ENCODE measurements at regions not wholly inside any gene's neighbourhood (a gene's known extent, or its start where the extent isn't known, plus 50 kb on each side); places are given as distances from the start of the nearest gene placed in this dataset.

DNA sequence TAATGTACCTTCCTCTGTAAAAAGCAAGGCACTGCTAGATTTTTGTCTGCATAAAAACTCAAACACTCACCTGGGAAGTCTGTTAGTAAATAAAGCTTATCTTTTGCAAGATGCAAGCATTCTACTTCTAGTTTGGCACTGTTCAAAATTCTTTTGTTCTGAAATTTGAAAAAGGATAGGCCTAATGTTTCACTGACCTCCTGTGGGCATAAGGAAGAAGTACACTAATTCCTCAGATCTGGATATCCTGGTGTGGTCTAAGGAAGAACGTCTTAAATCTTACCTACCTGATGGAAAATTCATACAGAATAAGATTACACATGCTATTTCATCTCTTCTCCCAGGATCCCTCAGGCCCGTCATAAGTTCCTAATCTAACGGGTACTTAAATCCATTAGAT, 93.5 kb upstream of the CAMK1G start:
- H3K9me3 ChIP-seq (ENCODE audit: insufficient read depth, low read length) = no peaks in the 10 kb centered on the region
- H3F3A ChIP-seq (ENCODE audit: insufficient read depth) = no peaks in the 10 kb centered on the region
- no peaks in the 10 kb centered on the region for H3K79me2 ChIP-seq (ENCODE audit: insufficient read depth, low read length)
- no peak overlapping the region for H3K27ac ChIP-seq (ENCODE audit: low read depth, low read length)
- H3K9ac ChIP-seq (ENCODE audit: low read length) = no peak overlapping the region
- H3K36me3 ChIP-seq (ENCODE audit: low read length) = no peaks in the 10 kb centered on the region
- no peaks in the 10 kb centered on the region for H3K27me3 ChIP-seq (ENCODE audit: low read length)
- no peaks in the 10 kb centered on the region for H3K9me2 ChIP-seq (replicated peaks; ENCODE audit: insufficient read depth, low read length)
- no peak overlapping the region for H3K4me3 ChIP-seq (ENCODE audit: insufficient read depth, low read length, poor library complexity, severe bottlenecking)
- H3K4me2 ChIP-seq (ENCODE audit: low read depth, low read length, poor library complexity, severe bottlenecking) = no peak overlapping the region
- H4K20me1 ChIP-seq (ENCODE audit: low read depth, low read length) = no peaks in the 10 kb centered on the region
- H2AFZ ChIP-seq (ENCODE audit: low read depth, low read length, severe bottlenecking) = no peak overlapping the region
- TF ChIP-seq, protein P1, sequence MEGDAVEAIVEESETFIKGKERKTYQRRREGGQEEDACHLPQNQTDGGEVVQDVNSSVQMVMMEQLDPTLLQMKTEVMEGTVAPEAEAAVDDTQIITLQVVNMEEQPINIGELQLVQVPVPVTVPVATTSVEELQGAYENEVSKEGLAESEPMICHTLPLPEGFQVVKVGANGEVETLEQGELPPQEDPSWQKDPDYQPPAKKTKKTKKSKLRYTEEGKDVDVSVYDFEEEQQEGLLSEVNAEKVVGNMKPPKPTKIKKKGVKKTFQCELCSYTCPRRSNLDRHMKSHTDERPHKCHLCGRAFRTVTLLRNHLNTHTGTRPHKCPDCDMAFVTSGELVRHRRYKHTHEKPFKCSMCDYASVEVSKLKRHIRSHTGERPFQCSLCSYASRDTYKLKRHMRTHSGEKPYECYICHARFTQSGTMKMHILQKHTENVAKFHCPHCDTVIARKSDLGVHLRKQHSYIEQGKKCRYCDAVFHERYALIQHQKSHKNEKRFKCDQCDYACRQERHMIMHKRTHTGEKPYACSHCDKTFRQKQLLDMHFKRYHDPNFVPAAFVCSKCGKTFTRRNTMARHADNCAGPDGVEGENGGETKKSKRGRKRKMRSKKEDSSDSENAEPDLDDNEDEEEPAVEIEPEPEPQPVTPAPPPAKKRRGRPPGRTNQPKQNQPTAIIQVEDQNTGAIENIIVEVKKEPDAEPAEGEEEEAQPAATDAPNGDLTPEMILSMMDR (IDR thresholded peaks at IDR 0.05; ENCODE audit: insufficient read depth, low read length, poor library complexity, severe bottlenecking) = no peak
- TF ChIP-seq EZH2phosphoT487 (conservative IDR thresholded peaks at IDR 0.05; ENCODE audit: low read length) = no peak

GRCh38 chr1:209491031-209491430, 92.5 kb upstream of the CAMK1G start:
- Histone ChIP-seq H3K4me3 (ENCODE audit: insufficient read depth, low read length, poor library complexity, severe bottlenecking) (no peak overlapping the region), H3K36me3 (ENCODE audit: low read length) (no peaks in the 10 kb centered on the region), H4K20me1 (ENCODE audit: low read depth, low read length) (no peaks in the 10 kb centered on the region), H3K9me3 (ENCODE audit: insufficient read depth, low read length) (no peaks in the 10 kb centered on the region), H3K79me2 (ENCODE audit: insufficient read depth, low read length) (no peaks in the 10 kb centered on the region), H3K9me2 (replicated peaks; ENCODE audit: insufficient read depth, low read length) (no peaks in the 10 kb centered on the region), H3K27ac (ENCODE audit: low read depth, low read length) (no peak overlapping the region), H3K9ac (ENCODE audit: low read length) (no peak overlapping the region), H3K4me2 (ENCODE audit: low read depth, low read length, poor library complexity, severe bottlenecking) (no peak overlapping the region), H3F3A (ENCODE audit: insufficient read depth) (no peaks in the 10 kb centered on the region), H2AFZ (ENCODE audit: low read depth, low read length, severe bottlenecking) (no peak overlapping the region), H3K27me3 (ENCODE audit: low read length) (no peaks in the 10 kb centered on the region)
- TF ChIP-seq, protein P1 (IDR thresholded peaks at IDR 0.05; ENCODE audit: insufficient read depth, low read length, poor library complexity, severe bottlenecking) = no peak
- TF ChIP-seq EZH2phosphoT487 (conservative IDR thresholded peaks at IDR 0.05; ENCODE audit: low read length) = no peak

DNA sequence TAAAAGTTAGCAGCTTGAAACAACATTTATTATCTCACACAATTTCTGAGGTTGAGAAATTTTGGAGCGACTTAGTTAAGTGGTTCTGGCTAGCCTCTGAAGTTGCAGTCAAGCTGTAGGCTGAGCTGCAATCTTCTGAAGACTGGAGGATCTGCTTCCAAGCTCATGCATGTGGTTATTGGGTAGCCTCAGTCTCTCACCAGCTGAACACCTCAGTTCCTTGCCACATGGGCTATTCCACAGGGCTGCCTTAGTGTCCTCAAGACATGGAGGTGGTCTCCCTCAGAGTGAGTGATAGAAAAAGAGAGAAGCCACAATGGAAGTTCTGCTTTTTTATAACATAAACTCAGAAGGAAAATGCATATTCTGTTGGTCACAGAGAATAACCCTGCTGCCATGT, 92.0 kb upstream of the CAMK1G start:
- H3K4me2 ChIP-seq (ENCODE audit: low read depth, low read length, poor library complexity, severe bottlenecking) = no peak overlapping the region
- H3F3A ChIP-seq (ENCODE audit: insufficient read depth) = no peaks in the 10 kb centered on the region
- no peaks in the 10 kb centered on the region for H3K79me2 ChIP-seq (ENCODE audit: insufficient read depth, low read length)
- no peak overlapping the region for H3K4me3 ChIP-seq (ENCODE audit: insufficient read depth, low read length, poor library complexity, severe bottlenecking)
- H3K9me3 ChIP-seq (ENCODE audit: insufficient read depth, low read length) = no peaks in the 10 kb centered on the region
- H3K9me2 ChIP-seq (replicated peaks; ENCODE audit: insufficient read depth, low read length) = no peaks in the 10 kb centered on the region
- H2AFZ ChIP-seq (ENCODE audit: low read depth, low read length, severe bottlenecking) = no peak overlapping the region
- H3K27ac ChIP-seq (ENCODE audit: low read depth, low read length) = no peak overlapping the region
- H4K20me1 ChIP-seq (ENCODE audit: low read depth, low read length) = no peaks in the 10 kb centered on the region
- H3K36me3 ChIP-seq (ENCODE audit: low read length) = no peaks in the 10 kb centered on the region
- TF ChIP-seq, protein P1 (IDR thresholded peaks at IDR 0.05; ENCODE audit: insufficient read depth, low read length, poor library complexity, severe bottlenecking) = no peak
- TF ChIP-seq EZH2phosphoT487 (conservative IDR thresholded peaks at IDR 0.05; ENCODE audit: low read length) = no peak
- no peak overlapping the region for H3K9ac ChIP-seq (ENCODE audit: low read length)
- H3K27me3 ChIP-seq (ENCODE audit: low read length) = no peaks in the 10 kb centered on the region

All from SU-DHL-6 (cell line).